ENCODE measurements at regions not wholly inside any gene's neighbourhood (a gene's known extent, or its start where the extent isn't known, plus 50 kb on each side); places are given as distances from the start of the nearest gene placed in this dataset.

- H3K4me3 Mint-ChIP-seq, result no peak overlapping the region
- no peaks in the 10 kb centered on the region for H3K36me3 Mint-ChIP-seq (ENCODE audit: low read depth)
- no peaks in the 10 kb centered on the region for H3K4me1 Mint-ChIP-seq (ENCODE audit: low read depth)
- peaks cover 29% of the 10 kb centered on the region for H3K9me3 Mint-ChIP-seq
- H3K27ac Mint-ChIP-seq, result no peak overlapping the region
- no peak for TF ChIP-seq CTCF (IDR thresholded peaks at IDR 0.05)
- no peaks in the 10 kb centered on the region for H3K27me3 Mint-ChIP-seq (ENCODE audit: insufficient read depth)
- DNase-seq, result no peak
Observed at GRCh38 chr13:103525530-103525929, 459.3 kb upstream of the SLC10A2 start.

DNA sequence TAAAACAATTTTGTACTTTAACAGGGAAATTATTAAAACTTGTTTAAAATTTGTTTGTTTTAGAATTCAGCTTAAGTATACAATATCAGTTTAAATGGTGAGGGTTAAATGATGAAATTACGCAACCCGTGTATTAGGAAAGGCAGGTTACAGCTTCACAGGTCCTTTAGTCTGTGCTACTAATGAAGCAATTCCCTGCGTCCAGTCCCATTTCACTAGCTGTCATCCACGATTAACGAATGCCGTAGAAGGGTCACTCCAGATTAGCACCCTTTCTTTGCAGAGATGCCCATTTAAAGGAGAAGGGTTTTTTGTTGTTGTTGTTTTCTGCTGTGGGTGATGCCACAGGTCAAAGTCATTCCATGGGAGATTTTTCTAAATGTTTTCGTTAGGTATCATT lies 457.6 kb upstream of the SLC10A2 start:
- Mint-ChIP-seq H3K9me3 (peaks cover 19% of the 10 kb centered on the region), H3K4me3 (no peak overlapping the region), H3K4me1 (ENCODE audit: low read depth) (no peaks in the 10 kb centered on the region), H3K27ac (no peak overlapping the region), H3K36me3 (ENCODE audit: low read depth) (no peaks in the 10 kb centered on the region), H3K27me3 (ENCODE audit: insufficient read depth) (no peaks in the 10 kb centered on the region)
- DNase-seq, result no peak
- no peak for TF ChIP-seq CTCF (IDR thresholded peaks at IDR 0.05)

- Mint-ChIP-seq H3K36me3 (ENCODE audit: low read depth) (no peaks in the 10 kb centered on the region; the same call in 1 of the 2 replicates), H3K27me3 (ENCODE audit: insufficient read depth) (peaks cover 2% of the 10 kb centered on the region; the same call in 1 of the 2 replicates), H3K27ac (no peak overlapping the region), H3K9me3 (peaks cover 12% of the 10 kb centered on the region), H3K4me3 (no peak overlapping the region), H3K4me1 (ENCODE audit: low read depth) (no peaks in the 10 kb centered on the region)
- no peak for DNase-seq
- TF ChIP-seq CTCF (IDR thresholded peaks at IDR 0.05), result no peak
Observed at GRCh38 chr13:103521532-103521931, 455.3 kb upstream of the SLC10A2 start.

GRCh38 chr13:103517768-103518102 lies 451.5 kb upstream of the SLC10A2 start:
- no peaks in the 10 kb centered on the region for H3K4me1 Mint-ChIP-seq (ENCODE audit: low read depth)
- no peak overlapping the region for H3K4me3 Mint-ChIP-seq
- H3K36me3 Mint-ChIP-seq (ENCODE audit: low read depth), result no peaks in the 10 kb centered on the region; the same call in 1 of the 2 replicates
- no peak for DNase-seq
- no peak for TF ChIP-seq CTCF (IDR thresholded peaks at IDR 0.05)
- H3K27me3 Mint-ChIP-seq (ENCODE audit: insufficient read depth), result peaks cover 2% of the 10 kb centered on the region; the same call in 1 of the 2 replicates
- peaks cover 5% of the 10 kb centered on the region for H3K9me3 Mint-ChIP-seq
- no peak overlapping the region for H3K27ac Mint-ChIP-seq

DNA sequence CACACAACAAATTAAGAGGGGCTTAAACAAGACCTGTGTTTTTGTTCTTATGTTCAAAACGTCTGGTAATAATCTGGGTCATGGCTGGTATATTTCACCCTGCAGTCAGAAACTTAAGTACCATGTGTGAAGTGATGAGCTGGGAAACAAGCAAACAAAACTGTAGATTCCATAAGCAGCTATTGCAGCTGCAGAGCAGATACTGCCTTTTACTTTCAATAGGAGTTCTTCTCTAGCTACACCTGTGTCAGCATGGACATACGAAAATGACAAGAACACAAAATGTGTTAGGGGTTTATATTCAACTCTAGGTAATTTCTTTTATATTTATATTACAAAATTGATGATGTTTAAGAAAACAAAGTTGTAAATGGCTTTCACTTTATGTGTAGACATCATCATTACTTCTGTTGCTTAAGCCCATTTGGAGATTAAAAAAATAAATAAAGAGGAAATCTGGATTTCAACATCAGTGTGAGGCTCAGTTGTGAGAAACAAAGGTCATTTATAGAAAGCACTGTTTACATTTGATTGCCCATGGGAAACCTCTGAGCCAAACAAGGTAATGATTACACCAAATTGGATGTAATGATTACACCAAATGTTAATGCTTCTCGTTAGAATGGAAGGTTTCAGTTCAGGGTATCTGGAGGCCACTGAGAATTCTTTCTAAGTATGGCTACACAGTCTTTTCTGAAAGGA lies 451.0 kb upstream of the SLC10A2 start:
- TF ChIP-seq CTCF (IDR thresholded peaks at IDR 0.05), result no peak
- Mint-ChIP-seq H3K4me3 (no peak overlapping the region), H3K36me3 (ENCODE audit: low read depth) (no peaks in the 10 kb centered on the region; the same call in 1 of the 2 replicates), H3K27me3 (ENCODE audit: insufficient read depth) (peaks cover 2% of the 10 kb centered on the region; the same call in 1 of the 2 replicates), H3K27ac (no peak overlapping the region), H3K4me1 (ENCODE audit: low read depth) (no peaks in the 10 kb centered on the region), H3K9me3 (no peaks in the 10 kb centered on the region; the same call in 1 of the 2 replicates)
- no peak for DNase-seq
